ENCODE measurements at regions not wholly inside any gene's neighbourhood (a gene's known extent, or its start where the extent isn't known, plus 50 kb on each side); places are given as distances from the start of the nearest gene placed in this dataset.

DNA sequence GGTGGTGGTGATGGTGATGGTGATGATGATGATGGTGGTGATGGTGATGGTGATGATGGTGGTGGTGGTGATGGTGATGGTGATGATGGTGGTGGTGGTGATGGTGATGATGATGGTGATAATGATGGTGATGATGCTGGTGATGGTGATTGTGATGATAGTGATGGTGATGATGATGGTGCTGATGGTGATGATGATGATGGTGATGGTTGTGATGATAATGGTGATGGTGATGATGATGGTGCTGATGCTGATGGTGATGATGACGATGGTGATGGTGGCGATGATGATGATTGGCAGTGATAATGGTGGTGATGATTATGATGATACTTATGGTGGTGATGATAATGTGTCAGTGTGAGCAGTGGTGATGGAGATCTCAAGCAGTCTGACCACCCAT, 90.8 kb upstream of the FOXF1 start:
- no peak for TF ChIP-seq Cebpa-rat (IDR thresholded peaks at IDR 0.05)

GRCh38 chr16:86421995-86422394, 88.3 kb upstream of the FOXF1 start:
- H4K20me1 ChIP-seq: no peaks in the 10 kb centered on the region
- H3K4me2 ChIP-seq: no peak overlapping the region
- peaks cover 23 to 33% (median 29%) of the 10 kb centered on the region in 11 experiments for H3K9me3 ChIP-seq (replicated peaks in 1 of 11)
- H3K9ac ChIP-seq: no peak overlapping the region
- H3K27ac ChIP-seq: no peak overlapping the region
- H3K4me3 ChIP-seq: no peak overlapping the region
- H3K36me3 ChIP-seq: no peaks in the 10 kb centered on the region
- no peak for TF ChIP-seq Cebpa-rat (IDR thresholded peaks at IDR 0.05)
- no peaks in the 10 kb centered on the region for H3K4me1 ChIP-seq
- no peaks in the 10 kb centered on the region for H3K27me3 ChIP-seq

More for the DNA sequence above, 90.8 kb upstream of the FOXF1 start:
- H3K4me3 ChIP-seq: no peak overlapping the region
- H3K9ac ChIP-seq: no peak overlapping the region
- H3K4me1 ChIP-seq: no peaks in the 10 kb centered on the region
- no peak overlapping the region for H3K4me2 ChIP-seq
- H4K20me1 ChIP-seq: no peaks in the 10 kb centered on the region
- no peaks in the 10 kb centered on the region for H3K27me3 ChIP-seq
- no peak overlapping the region for H3K27ac ChIP-seq
- peaks cover 32 to 48% (median 39%) of the 10 kb centered on the region in 11 experiments for H3K9me3 ChIP-seq (replicated peaks in 1 of 11)
- no peaks in the 10 kb centered on the region for H3K36me3 ChIP-seq

DNA sequence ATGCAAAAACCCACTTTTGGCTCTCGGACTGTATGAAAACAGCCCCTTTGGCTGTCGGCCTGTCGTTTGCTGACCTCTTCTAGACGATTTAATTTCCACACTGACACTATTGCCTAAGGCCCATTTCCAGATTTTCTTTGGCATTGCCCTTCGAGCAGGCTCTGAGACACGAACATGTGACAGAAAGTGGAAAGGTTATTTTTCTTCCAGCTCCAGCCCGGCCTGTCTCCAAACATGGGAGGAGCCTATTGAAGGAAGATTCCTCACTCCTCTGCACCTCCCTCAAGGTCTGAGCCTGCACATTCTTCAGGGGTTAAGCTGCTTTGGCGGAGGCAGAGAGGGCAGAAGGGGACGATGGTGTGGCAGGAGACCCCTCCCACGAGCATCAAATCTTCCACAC, 85.9 kb upstream of the FOXF1 start:
- H3K9me3 ChIP-seq (replicated peaks in 1 of 11): peaks cover 23 to 33% (median 29%) of the 10 kb centered on the region in 11 experiments
- no peak for TF ChIP-seq Cebpa-rat (IDR thresholded peaks at IDR 0.05)
- H3K4me2 ChIP-seq: no peak overlapping the region
- H3K27me3 ChIP-seq: no peaks in the 10 kb centered on the region
- H3K36me3 ChIP-seq: no peaks in the 10 kb centered on the region
- no peaks in the 10 kb centered on the region for H3K4me1 ChIP-seq
- H3K27ac ChIP-seq: no peak overlapping the region
- no peak overlapping the region for H3K4me3 ChIP-seq
- no peak overlapping the region for H3K9ac ChIP-seq
- H4K20me1 ChIP-seq: no peaks in the 10 kb centered on the region

DNA sequence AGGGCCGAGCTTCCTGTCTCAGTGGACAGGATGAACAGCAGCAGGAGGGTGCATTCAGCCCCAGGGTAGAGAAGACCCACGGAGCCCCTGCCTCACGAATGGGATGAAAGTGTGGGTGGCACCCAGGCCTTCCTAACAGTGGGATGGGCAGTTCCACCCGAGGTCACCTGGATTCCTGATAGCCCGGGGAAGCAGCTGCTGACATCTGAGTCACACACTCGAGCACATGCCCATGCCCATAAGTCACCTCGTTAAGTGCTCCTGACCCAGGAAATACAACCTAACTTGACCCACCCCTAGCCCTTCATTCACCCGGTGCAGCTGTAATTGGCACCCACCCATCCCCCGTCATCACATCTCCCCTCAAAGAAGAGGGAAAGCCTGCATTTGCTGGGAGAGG, 85.3 kb upstream of the FOXF1 start:
- H4K20me1 ChIP-seq: no peaks in the 10 kb centered on the region
- H3K4me3 ChIP-seq: no peak overlapping the region
- no peaks in the 10 kb centered on the region for H3K4me1 ChIP-seq
- no peak for TF ChIP-seq Cebpa-rat (IDR thresholded peaks at IDR 0.05)
- no peak overlapping the region for H3K27ac ChIP-seq
- no peaks in the 10 kb centered on the region for H3K36me3 ChIP-seq
- no peak overlapping the region for H3K4me2 ChIP-seq
- no peak overlapping the region for H3K9ac ChIP-seq
- peaks cover 23 to 33% (median 28%) of the 10 kb centered on the region in 11 experiments for H3K9me3 ChIP-seq (replicated peaks in 1 of 11)
- H3K27me3 ChIP-seq: no peaks in the 10 kb centered on the region

- Histone ChIP-seq H3K4me1 (no peaks in the 10 kb centered on the region), H3K4me3 (no peak overlapping the region), H4K20me1 (no peaks in the 10 kb centered on the region), H3K27me3 (no peaks in the 10 kb centered on the region), H3K36me3 (no peaks in the 10 kb centered on the region), H3K4me2 (no peak overlapping the region), H3K27ac (no peak overlapping the region), H3K9me3 (replicated peaks in 1 of 11) (peaks cover 18 to 27% (median 22%) of the 10 kb centered on the region in 11 experiments), H3K9ac (no peak overlapping the region)
- no peak for TF ChIP-seq Cebpa-rat (IDR thresholded peaks at IDR 0.05)
Measured at GRCh38 chr16:86426063-86426642, 84.2 kb upstream of the FOXF1 start.

DNA sequence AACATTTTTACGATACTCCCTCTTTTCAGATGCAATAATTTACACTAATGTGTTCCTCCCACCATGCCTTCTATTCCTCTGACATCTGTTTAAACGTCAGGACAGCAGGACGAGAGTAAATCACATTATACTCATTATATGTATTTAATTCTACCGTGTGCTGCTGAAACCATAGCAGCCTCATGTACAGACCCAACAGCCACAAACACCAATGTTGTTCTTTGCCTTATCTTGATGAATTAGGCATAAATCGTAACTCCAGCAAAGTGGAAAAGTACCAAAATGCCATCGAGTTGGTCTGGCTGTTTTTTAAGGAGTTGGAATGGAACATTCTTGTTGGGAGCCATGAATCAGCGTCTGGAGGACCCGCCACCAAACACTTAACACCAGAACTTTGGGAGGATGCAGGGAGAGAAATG, 82.9 kb upstream of the FOXF1 start:
- Histone ChIP-seq H3K9me3 (replicated peaks in 1 of 11) (peaks cover 5 to 14% (median 10%) of the 10 kb centered on the region in 11 experiments), H4K20me1 (no peaks in the 10 kb centered on the region), H3K4me3 (no peak overlapping the region), H3K27ac (no peak overlapping the region), H3K36me3 (no peaks in the 10 kb centered on the region), H3K4me2 (no peak overlapping the region), H3K9ac (no peak overlapping the region), H3K4me1 (no peaks in the 10 kb centered on the region), H3K27me3 (no peaks in the 10 kb centered on the region)
- TF ChIP-seq Cebpa-rat (IDR thresholded peaks at IDR 0.05): no peak

DNA sequence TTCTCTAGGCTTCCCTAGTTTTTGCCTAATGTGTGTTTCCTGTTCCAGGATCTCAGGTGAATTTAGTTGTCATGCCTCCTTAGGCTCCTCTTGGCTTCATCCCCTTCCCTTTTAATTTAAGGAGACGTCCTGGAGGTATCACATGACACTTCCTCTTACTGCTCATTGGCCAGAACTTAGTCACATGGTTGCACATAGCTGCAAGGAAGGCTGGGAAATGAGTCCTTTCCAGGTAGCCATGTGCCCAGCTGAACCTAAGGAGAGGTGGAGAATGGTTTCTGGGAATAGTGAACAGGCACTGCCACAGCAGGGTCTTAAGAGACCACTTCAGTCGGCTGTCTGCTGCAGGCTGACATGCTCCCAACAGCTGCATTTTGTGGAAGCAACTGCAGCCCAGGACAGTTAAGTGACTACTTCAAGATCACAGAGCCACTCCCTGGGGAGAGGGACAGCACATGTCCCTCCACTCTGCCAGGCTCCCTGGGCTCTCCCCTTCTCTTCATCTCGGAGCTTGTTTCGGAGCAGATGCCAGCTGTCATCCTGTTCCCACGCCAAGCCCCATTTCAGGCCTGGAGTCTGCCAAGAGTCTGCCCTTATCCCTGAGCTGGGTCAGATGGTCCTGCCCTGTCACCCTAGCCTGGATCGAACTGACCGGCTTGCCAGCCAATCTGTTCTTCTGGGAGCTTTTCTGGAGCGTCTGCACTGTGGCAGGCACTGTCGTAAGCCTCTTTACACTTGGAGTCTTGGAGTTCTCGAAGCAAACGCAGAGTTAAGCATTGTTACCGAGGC, 81.4 kb upstream of the FOXF1 start:
- H3K9me3 ChIP-seq (replicated peaks in 1 of 11): no peaks in the 10 kb centered on the region
- no peak overlapping the region for H3K27ac ChIP-seq
- H3K4me3 ChIP-seq: no peak overlapping the region
- H3K36me3 ChIP-seq: no peaks in the 10 kb centered on the region
- no peaks in the 10 kb centered on the region for H4K20me1 ChIP-seq
- no peaks in the 10 kb centered on the region for H3K27me3 ChIP-seq
- H3K9ac ChIP-seq: no peak overlapping the region
- no peak overlapping the region for H3K4me2 ChIP-seq
- no peaks in the 10 kb centered on the region for H3K4me1 ChIP-seq
- no peak for TF ChIP-seq Cebpa-rat (IDR thresholded peaks at IDR 0.05)

DNA sequence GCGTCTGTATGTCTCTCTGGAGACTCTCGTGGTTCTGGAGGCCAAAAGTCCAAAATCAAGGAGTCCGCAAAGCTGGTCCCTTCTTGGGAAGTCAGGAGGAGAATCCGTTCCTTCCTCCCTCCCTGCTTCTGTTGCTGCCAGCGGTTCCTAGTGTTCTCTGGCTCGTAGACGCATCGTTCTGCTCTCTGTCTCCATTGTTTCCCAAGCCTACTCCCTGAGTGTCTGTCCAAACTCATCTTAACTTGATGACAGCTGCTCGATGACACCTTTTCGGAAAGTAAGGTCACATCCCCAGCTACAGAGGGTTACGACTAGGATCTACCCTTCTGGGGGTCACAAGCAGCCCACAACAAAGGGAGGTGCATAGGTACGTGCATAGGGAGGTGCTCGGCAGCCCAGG, 80.7 kb upstream of the FOXF1 start:
- no peak for TF ChIP-seq Cebpa-rat (IDR thresholded peaks at IDR 0.05)
- no peak overlapping the region for H3K9ac ChIP-seq
- no peak overlapping the region for H3K27ac ChIP-seq
- no peaks in the 10 kb centered on the region for H3K36me3 ChIP-seq
- no peaks in the 10 kb centered on the region for H4K20me1 ChIP-seq
- no peaks in the 10 kb centered on the region for H3K4me1 ChIP-seq
- H3K9me3 ChIP-seq (replicated peaks in 1 of 11): no peaks in the 10 kb centered on the region
- no peak overlapping the region for H3K4me3 ChIP-seq
- H3K27me3 ChIP-seq: no peaks in the 10 kb centered on the region
- no peak overlapping the region for H3K4me2 ChIP-seq

- no peak overlapping the region for H3K27ac ChIP-seq
- H4K20me1 ChIP-seq: no peaks in the 10 kb centered on the region
- H3K4me2 ChIP-seq: no peak overlapping the region
- H3K4me3 ChIP-seq: no peak overlapping the region
- no peaks in the 10 kb centered on the region for H3K27me3 ChIP-seq
- H3K9me3 ChIP-seq (replicated peaks in 1 of 11): no peaks in the 10 kb centered on the region
- no peaks in the 10 kb centered on the region for H3K4me1 ChIP-seq
- no peak overlapping the region for H3K9ac ChIP-seq
- no peaks in the 10 kb centered on the region for H3K36me3 ChIP-seq
- no peak for TF ChIP-seq Cebpa-rat (IDR thresholded peaks at IDR 0.05)
Measured at GRCh38 chr16:86430814-86431213, 79.5 kb upstream of the FOXF1 start.

GRCh38 chr16:86431540-86431939, 78.8 kb upstream of the FOXF1 start:
- H3K4me1 ChIP-seq: no peaks in the 10 kb centered on the region
- no peak overlapping the region for H3K27ac ChIP-seq
- H3K9me3 ChIP-seq (replicated peaks in 1 of 11): no peaks in the 10 kb centered on the region
- no peak for TF ChIP-seq Cebpa-rat (IDR thresholded peaks at IDR 0.05)
- H3K27me3 ChIP-seq: no peaks in the 10 kb centered on the region
- no peaks in the 10 kb centered on the region for H4K20me1 ChIP-seq
- no peaks in the 10 kb centered on the region for H3K36me3 ChIP-seq
- H3K4me2 ChIP-seq: no peak overlapping the region
- no peak overlapping the region for H3K4me3 ChIP-seq
- H3K9ac ChIP-seq: no peak overlapping the region

All from BLaER1 treated with 17β-estradiol and CSF1 and Interleukin-3, amounts not matched to agents 10 nM and 100 nM (cell line).